Activated naive CD8-positive, alpha-beta T cell (primary cell): ENCODE measurements at regions not wholly inside any gene's neighbourhood (a gene's known extent, or its start where the extent isn't known, plus 50 kb on each side); places are given as distances from the start of the nearest gene placed in this dataset.

Experiments used
- H3K27ac Mint-ChIP-seq: one replicate; pipeline ENCODE4 v1.8.0; 2021; ENCODE audit warnings: mixed read lengths
- H3K27me3 Mint-ChIP-seq: one replicate; pipeline ENCODE4 v1.8.0; 2021; ENCODE audit warnings: mixed read lengths
- H3K36me3 Mint-ChIP-seq: one replicate; pipeline ENCODE4 v1.8.0; 2021; ENCODE audit warnings: mixed read lengths
- H3K4me1 Mint-ChIP-seq: one replicate; pipeline ENCODE4 v1.8.0; 2021; ENCODE audit warnings: low read depth, mixed read lengths
- H3K4me3 Mint-ChIP-seq: one replicate; pipeline ENCODE4 v1.8.0; 2021; ENCODE audit warnings: mild to moderate bottlenecking, mixed read lengths
- H3K9me3 Mint-ChIP-seq: one replicate; pipeline ENCODE4 v1.8.0; 2021; ENCODE audit warnings: low read depth, mixed read lengths

GRCh38 chr11:45517171-45517770 is 148.2 kb downstream of the CHST1 start:
- no peaks in the 10 kb centered on the region for H3K4me1 Mint-ChIP-seq
- H3K27me3 Mint-ChIP-seq, result peaks cover 3% of the 10 kb centered on the region
- no peaks in the 10 kb centered on the region for H3K36me3 Mint-ChIP-seq
- no peak overlapping the region for H3K27ac Mint-ChIP-seq
- H3K4me3 Mint-ChIP-seq, result no peak overlapping the region
- H3K9me3 Mint-ChIP-seq, result peaks cover under 1% of the 10 kb centered on the region

- H3K27ac Mint-ChIP-seq, result no peak overlapping the region
- H3K36me3 Mint-ChIP-seq, result no peaks in the 10 kb centered on the region
- no peak overlapping the region for H3K4me3 Mint-ChIP-seq
- H3K9me3 Mint-ChIP-seq, result no peaks in the 10 kb centered on the region
- H3K4me1 Mint-ChIP-seq, result no peaks in the 10 kb centered on the region
- peaks cover 3% of the 10 kb centered on the region for H3K27me3 Mint-ChIP-seq
Measured at GRCh38 chr11:45513821-45514340, 151.5 kb downstream of the CHST1 start.

GRCh38 chr11:45512471-45513148 is 152.8 kb downstream of the CHST1 start:
- no peaks in the 10 kb centered on the region for H3K4me1 Mint-ChIP-seq
- H3K27me3 Mint-ChIP-seq, result peaks cover 3% of the 10 kb centered on the region
- no peaks in the 10 kb centered on the region for H3K36me3 Mint-ChIP-seq
- H3K27ac Mint-ChIP-seq, result no peak overlapping the region
- H3K9me3 Mint-ChIP-seq, result no peaks in the 10 kb centered on the region
- no peak overlapping the region for H3K4me3 Mint-ChIP-seq

- Mint-ChIP-seq H3K4me1 (no peaks in the 10 kb centered on the region), H3K27ac (no peak overlapping the region), H3K4me3 (no peak overlapping the region), H3K9me3 (no peaks in the 10 kb centered on the region), H3K27me3 (peaks cover 5% of the 10 kb centered on the region), H3K36me3 (no peaks in the 10 kb centered on the region)
Measured at GRCh38 chr11:45511566-45511965, 153.9 kb downstream of the CHST1 start.

- Mint-ChIP-seq H3K27ac (no peak overlapping the region), H3K4me3 (no peak overlapping the region), H3K4me1 (no peaks in the 10 kb centered on the region), H3K36me3 (peaks cover 3% of the 10 kb centered on the region), H3K9me3 (no peaks in the 10 kb centered on the region), H3K27me3 (peaks cover 9% of the 10 kb centered on the region)
Measured at GRCh38 chr11:45507916-45508315, 157.5 kb downstream of the CHST1 start.

GRCh38 chr11:45503311-45503710 is 162.1 kb downstream of the CHST1 start:
- H3K36me3 Mint-ChIP-seq, result peaks cover 4% of the 10 kb centered on the region
- H3K27ac Mint-ChIP-seq, result no peak overlapping the region
- no peak overlapping the region for H3K4me3 Mint-ChIP-seq
- peaks cover 11% of the 10 kb centered on the region for H3K27me3 Mint-ChIP-seq
- H3K4me1 Mint-ChIP-seq, result no peaks in the 10 kb centered on the region
- peaks cover under 1% of the 10 kb centered on the region for H3K9me3 Mint-ChIP-seq

GRCh38 chr11:45502226-45502545 is 163.2 kb downstream of the CHST1 start:
- H3K36me3 Mint-ChIP-seq, result peaks cover 4% of the 10 kb centered on the region
- H3K4me1 Mint-ChIP-seq, result no peaks in the 10 kb centered on the region
- H3K4me3 Mint-ChIP-seq, result no peak overlapping the region
- H3K9me3 Mint-ChIP-seq, result peaks cover 3% of the 10 kb centered on the region
- H3K27me3 Mint-ChIP-seq, result peaks cover 11% of the 10 kb centered on the region
- H3K27ac Mint-ChIP-seq, result no peak overlapping the region

GRCh38 chr11:45501392-45502225 is 163.8 kb downstream of the CHST1 start:
- Mint-ChIP-seq H3K27me3 (peaks cover 11% of the 10 kb centered on the region), H3K4me3 (no peak overlapping the region), H3K36me3 (peaks cover 4% of the 10 kb centered on the region), H3K27ac (no peak overlapping the region), H3K9me3 (peaks cover 3% of the 10 kb centered on the region), H3K4me1 (no peaks in the 10 kb centered on the region)

- H3K4me1 Mint-ChIP-seq, result no peaks in the 10 kb centered on the region
- H3K36me3 Mint-ChIP-seq, result peaks cover 4% of the 10 kb centered on the region
- H3K27me3 Mint-ChIP-seq, result peaks cover 8% of the 10 kb centered on the region
- no peak overlapping the region for H3K27ac Mint-ChIP-seq
- H3K9me3 Mint-ChIP-seq, result peaks cover 3% of the 10 kb centered on the region
- no peak overlapping the region for H3K4me3 Mint-ChIP-seq
Measured at GRCh38 chr11:45500451-45500850, 165.0 kb downstream of the CHST1 start.

- H3K36me3 Mint-ChIP-seq, result no peaks in the 10 kb centered on the region
- no peak overlapping the region for H3K27ac Mint-ChIP-seq
Measured at GRCh38 chr11:45494738-45495137, 170.7 kb downstream of the CHST1 start.

GRCh38 chr11:45489281-45489905 is 176.0 kb downstream of the CHST1 start:
- H3K9me3 Mint-ChIP-seq, result no peaks in the 10 kb centered on the region
- H3K4me1 Mint-ChIP-seq, result no peaks in the 10 kb centered on the region
- no peak overlapping the region for H3K27ac Mint-ChIP-seq
- H3K27me3 Mint-ChIP-seq, result peaks cover 6% of the 10 kb centered on the region
- no peaks in the 10 kb centered on the region for H3K36me3 Mint-ChIP-seq
- H3K4me3 Mint-ChIP-seq, result no peak overlapping the region

More at GRCh38 chr11:45494738-45495137, 170.7 kb downstream of the CHST1 start:
- Mint-ChIP-seq H3K9me3 (peaks cover 3% of the 10 kb centered on the region), H3K4me3 (no peak overlapping the region), H3K4me1 (no peaks in the 10 kb centered on the region), H3K27me3 (peaks cover 8% of the 10 kb centered on the region)

- Mint-ChIP-seq H3K4me1 (no peaks in the 10 kb centered on the region), H3K27me3 (peaks cover 7% of the 10 kb centered on the region), H3K4me3 (no peak overlapping the region), H3K9me3 (no peaks in the 10 kb centered on the region), H3K36me3 (no peaks in the 10 kb centered on the region), H3K27ac (no peak overlapping the region)
Measured at GRCh38 chr11:45486461-45486860, 179.0 kb downstream of the CHST1 start.

GRCh38 chr11:45485070-45485707 is 180.2 kb downstream of the CHST1 start:
- Mint-ChIP-seq H3K4me3 (no peak overlapping the region), H3K36me3 (no peaks in the 10 kb centered on the region), H3K4me1 (no peaks in the 10 kb centered on the region), H3K27ac (no peak overlapping the region), H3K9me3 (no peaks in the 10 kb centered on the region), H3K27me3 (peaks cover 4% of the 10 kb centered on the region)

- no peaks in the 10 kb centered on the region for H3K36me3 Mint-ChIP-seq
- no peaks in the 10 kb centered on the region for H3K4me1 Mint-ChIP-seq
- no peaks in the 10 kb centered on the region for H3K9me3 Mint-ChIP-seq
- H3K27me3 Mint-ChIP-seq, result peaks cover 7% of the 10 kb centered on the region
- H3K27ac Mint-ChIP-seq, result no peak overlapping the region
- H3K4me3 Mint-ChIP-seq, result no peak overlapping the region
Measured at GRCh38 chr11:45484326-45484883, 181.0 kb downstream of the CHST1 start.
